ENCODE measurements at regions not wholly inside any gene's neighbourhood (a gene's known extent, or its start where the extent isn't known, plus 50 kb on each side); places are given as distances from the start of the nearest gene placed in this dataset.
"Not testable (repeated sequence)": the region's sequence is repeated elsewhere in the genome, so short reads cannot be mapped to it uniquely, and the experiment has no call there.

- no peak for DNase-seq (ENCODE audit: low read depth)
- no peak overlapping the region for H3K4me3 ChIP-seq (ENCODE audit: low read length)
- TF ChIP-seq CTCF (conservative IDR thresholded peaks at IDR 0.05; ENCODE audit: low read depth, low read length), result no peak
Measured at GRCh38 chr13:50766013-50766412, 77.5 kb downstream of the DLEU7 start.

- TF ChIP-seq CTCF (conservative IDR thresholded peaks at IDR 0.05; ENCODE audit: low read depth, low read length), result no peak
- no peak for DNase-seq (ENCODE audit: low read depth)
- no peak overlapping the region for H3K4me3 ChIP-seq (ENCODE audit: low read length)
Measured at GRCh38 chr13:50766695-50767094, 76.8 kb downstream of the DLEU7 start.

GRCh38 chr13:50772881-50773280 lies 70.6 kb downstream of the DLEU7 start:
- H3K4me3 ChIP-seq (ENCODE audit: low read length); DNase-seq (ENCODE audit: low read depth): not testable (repeated sequence)
